ENCODE measurements at regions not wholly inside any gene's neighbourhood (a gene's known extent, or its start where the extent isn't known, plus 50 kb on each side); places are given as distances from the start of the nearest gene placed in this dataset.
"Not testable (repeated sequence)": the region's sequence is repeated elsewhere in the genome, so short reads cannot be mapped to it uniquely, and the experiment has no call there.

GRCh38 chrY:6520047-6520446 lies 274.0 kb downstream of the TSPY2 start:
- not testable (repeated sequence) for TF ChIP-seq PRDM15 (CRISPR knock-in tag; IDR thresholded peaks at IDR 0.05); TEAD1 (CRISPR knock-in tag; IDR thresholded peaks at IDR 0.05); MAX (CRISPR knock-in tag; IDR thresholded peaks at IDR 0.05); ZNF281 (CRISPR knock-in tag; IDR thresholded peaks at IDR 0.05); ZNF138 (CRISPR knock-in tag; conservative IDR thresholded peaks at IDR 0.05); JUN (CRISPR knock-in tag; IDR thresholded peaks at IDR 0.05); ZNF317 (CRISPR knock-in tag; IDR thresholded peaks at IDR 0.05; ENCODE audit: borderline replicate concordance, low read depth); ZNF232 (CRISPR knock-in tag; IDR thresholded peaks at IDR 0.05); E2F5 (CRISPR knock-in tag; IDR thresholded peaks at IDR 0.05); ESRRA (CRISPR knock-in tag; IDR thresholded peaks at IDR 0.05; ENCODE audit: borderline replicate concordance)
- TF ChIP-seq, protein P1, sequence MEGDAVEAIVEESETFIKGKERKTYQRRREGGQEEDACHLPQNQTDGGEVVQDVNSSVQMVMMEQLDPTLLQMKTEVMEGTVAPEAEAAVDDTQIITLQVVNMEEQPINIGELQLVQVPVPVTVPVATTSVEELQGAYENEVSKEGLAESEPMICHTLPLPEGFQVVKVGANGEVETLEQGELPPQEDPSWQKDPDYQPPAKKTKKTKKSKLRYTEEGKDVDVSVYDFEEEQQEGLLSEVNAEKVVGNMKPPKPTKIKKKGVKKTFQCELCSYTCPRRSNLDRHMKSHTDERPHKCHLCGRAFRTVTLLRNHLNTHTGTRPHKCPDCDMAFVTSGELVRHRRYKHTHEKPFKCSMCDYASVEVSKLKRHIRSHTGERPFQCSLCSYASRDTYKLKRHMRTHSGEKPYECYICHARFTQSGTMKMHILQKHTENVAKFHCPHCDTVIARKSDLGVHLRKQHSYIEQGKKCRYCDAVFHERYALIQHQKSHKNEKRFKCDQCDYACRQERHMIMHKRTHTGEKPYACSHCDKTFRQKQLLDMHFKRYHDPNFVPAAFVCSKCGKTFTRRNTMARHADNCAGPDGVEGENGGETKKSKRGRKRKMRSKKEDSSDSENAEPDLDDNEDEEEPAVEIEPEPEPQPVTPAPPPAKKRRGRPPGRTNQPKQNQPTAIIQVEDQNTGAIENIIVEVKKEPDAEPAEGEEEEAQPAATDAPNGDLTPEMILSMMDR (IDR thresholded peaks at IDR 0.05), result not testable (repeated sequence)
- TF ChIP-seq, protein P2, sequence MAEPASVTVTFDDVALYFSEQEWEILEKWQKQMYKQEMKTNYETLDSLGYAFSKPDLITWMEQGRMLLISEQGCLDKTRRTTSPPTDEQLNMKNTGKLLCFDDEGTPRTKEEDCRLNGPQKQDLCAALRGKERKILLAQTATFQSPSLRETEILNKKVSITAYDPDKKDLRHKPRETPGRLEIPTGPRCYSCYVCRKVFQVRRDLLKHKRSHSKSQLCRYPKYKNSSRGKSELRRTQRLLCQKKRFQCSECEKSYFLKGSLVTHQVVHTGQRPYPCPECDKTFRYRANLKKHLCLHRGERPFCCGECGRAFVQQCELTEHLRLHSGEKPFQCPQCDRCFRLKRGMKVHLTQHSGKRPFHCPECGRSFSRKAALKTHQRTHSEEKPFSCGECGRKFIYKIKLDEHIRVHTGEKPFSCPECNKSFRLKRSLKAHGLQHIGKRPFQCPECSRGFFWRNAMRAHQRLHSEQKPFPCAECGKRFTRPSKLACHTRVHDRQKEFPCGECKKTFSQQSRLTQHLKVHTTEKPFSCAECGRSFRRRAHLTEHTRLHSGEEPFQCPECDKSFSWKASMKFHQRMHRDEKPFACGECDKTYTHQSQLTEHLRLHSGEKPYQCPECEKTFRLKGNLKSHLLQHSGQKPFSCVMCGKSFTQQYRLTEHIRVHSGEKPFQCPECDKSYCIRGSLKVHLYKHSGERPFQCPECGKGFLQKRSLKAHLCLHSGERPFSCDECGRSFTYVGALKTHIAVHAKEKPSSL (CRISPR knock-in tag; conservative IDR thresholded peaks at IDR 0.05), result not testable (repeated sequence)
